Bronchial epithelial cell (primary cell): ENCODE measurements at regions not wholly inside any gene's neighbourhood (a gene's known extent, or its start where the extent isn't known, plus 50 kb on each side); places are given as distances from the start of the nearest gene placed in this dataset.

Experiments used
- DNase-seq: peaks from one replicate; pipeline ENCODE4 v3.0.0-alpha.2; 2010; ENCODE audit warnings: low read depth
- FAIRE-seq: peaks from 2 replicates; lab custom pipeline; 2011; peaks lifted over from hg19 to GRCh38; lab: Jason Lieb, UNC
- H3K27me3 ChIP-seq: 2 replicates; pipeline ENCODE4 v1.5.1; 2011; ENCODE audit warnings: low read length; ENCODE audit not compliant: control insufficient read depth, insufficient read depth
- H3K36me3 ChIP-seq: 2 replicates; pipeline ENCODE4 v1.5.1; 2011; ENCODE audit warnings: low read length; ENCODE audit not compliant: control insufficient read depth, insufficient read depth
- H3K4me3 ChIP-seq: 2 replicates; pipeline ENCODE4 v1.5.1; 2011; ENCODE audit warnings: mild to moderate bottlenecking, low read depth, low read length, control low read depth
- CTCF ChIP-seq: IDR thresholded peaks from 2 replicates; pipeline ENCODE4 v1.5.1; 2011; ENCODE audit warnings: mild to moderate bottlenecking, moderate library complexity, low read length, control low read depth, inconsistent platforms; ENCODE audit not compliant: insufficient read depth, severe bottlenecking

- Histone ChIP-seq H3K27me3 (no peaks in the 10 kb centered on the region), H3K4me3 (no peak overlapping the region), H3K36me3 (no peaks in the 10 kb centered on the region)
- TF ChIP-seq CTCF = no peak
- no peak for FAIRE-seq
- DNase-seq = no peak
Measured at GRCh38 chr9:117875886-117876285, 171.7 kb downstream of the TLR4 start.

- FAIRE-seq = no peak
Measured at GRCh38 chr9:117882171-117882570, 178.0 kb downstream of the TLR4 start.

GRCh38 chr9:117886616-117887015, 182.4 kb downstream of the TLR4 start:
- DNase-seq = no peak
- FAIRE-seq = no peak
- H3K4me3 ChIP-seq = no peak overlapping the region
- H3K27me3 ChIP-seq = no peaks in the 10 kb centered on the region
- no peak for TF ChIP-seq CTCF
- no peaks in the 10 kb centered on the region for H3K36me3 ChIP-seq

More at GRCh38 chr9:117882171-117882570, 178.0 kb downstream of the TLR4 start:
- no peak for DNase-seq
- Histone ChIP-seq H3K36me3 (no peaks in the 10 kb centered on the region), H3K27me3 (no peaks in the 10 kb centered on the region), H3K4me3 (no peak overlapping the region)
- TF ChIP-seq CTCF = no peak

GRCh38 chr9:117887383-117887782, 183.2 kb downstream of the TLR4 start:
- Histone ChIP-seq H3K36me3 (no peaks in the 10 kb centered on the region), H3K4me3 (no peak overlapping the region), H3K27me3 (no peaks in the 10 kb centered on the region)
- DNase-seq (peak; percentile 14), FAIRE-seq (no peak)
- TF ChIP-seq CTCF = no peak

- TF ChIP-seq CTCF = no peak
- FAIRE-seq = no peak
- Histone ChIP-seq H3K36me3 (no peaks in the 10 kb centered on the region), H3K4me3 (no peak overlapping the region), H3K27me3 (no peaks in the 10 kb centered on the region)
- DNase-seq = no peak
Measured at GRCh38 chr9:117887941-117888340, 183.7 kb downstream of the TLR4 start.

- Histone ChIP-seq H3K4me3 (no peak overlapping the region), H3K36me3 (no peaks in the 10 kb centered on the region), H3K27me3 (no peaks in the 10 kb centered on the region)
- FAIRE-seq (no peak), DNase-seq (no peak)
- TF ChIP-seq CTCF = no peak
Measured at GRCh38 chr9:117903453-117903852, 199.2 kb downstream of the TLR4 start.
